GM19025 (cell line): ENCODE measurements at regions not wholly inside any gene's neighbourhood (a gene's known extent, or its start where the extent isn't known, plus 50 kb on each side); places are given as distances from the start of the nearest gene placed in this dataset.

Source experiments
- ATAC-seq: cut with Tn5 transposase; IDR thresholded peaks from one replicate; pipeline ENCODE4 v1.9.1; 2021; ENCODE audit warnings: mild to moderate bottlenecking, low read depth, moderate library complexity; ENCODE audit not compliant: unreplicated experiment

GRCh38 chr22:49129736-49130135, 697.9 kb downstream of the BRD1 start:
- ATAC-seq = no peak

DNA sequence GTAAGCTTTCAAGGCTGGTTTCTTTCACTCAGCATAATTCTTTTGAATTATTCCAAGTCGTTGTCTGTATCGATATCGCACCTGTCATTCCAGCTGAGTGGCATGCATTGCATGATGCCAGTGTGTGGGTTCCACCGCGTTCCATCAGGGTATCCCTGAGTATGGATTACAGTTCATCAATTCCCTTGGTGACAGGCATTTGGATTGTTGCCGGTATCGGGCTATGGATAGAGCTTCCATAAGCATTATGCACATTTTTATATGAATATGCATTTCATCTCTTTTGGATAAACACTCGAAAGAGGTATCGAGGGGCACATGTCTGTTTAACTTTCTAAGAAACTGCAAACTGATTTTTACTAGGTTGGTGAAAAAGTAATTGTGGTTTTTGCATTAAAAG, 698.8 kb downstream of the BRD1 start:
- no peak for ATAC-seq

- no peak for ATAC-seq
Measured at GRCh38 chr22:49124608-49125007, 703.1 kb downstream of the BRD1 start.

GRCh38 chr22:49123621-49124192, 704.0 kb downstream of the BRD1 start:
- no peak for ATAC-seq

GRCh38 chr22:49119551-49119952, 708.1 kb downstream of the BRD1 start:
- no peak for ATAC-seq

- ATAC-seq = no peak
Measured at GRCh38 chr22:49118065-49118464, 709.6 kb downstream of the BRD1 start.

DNA sequence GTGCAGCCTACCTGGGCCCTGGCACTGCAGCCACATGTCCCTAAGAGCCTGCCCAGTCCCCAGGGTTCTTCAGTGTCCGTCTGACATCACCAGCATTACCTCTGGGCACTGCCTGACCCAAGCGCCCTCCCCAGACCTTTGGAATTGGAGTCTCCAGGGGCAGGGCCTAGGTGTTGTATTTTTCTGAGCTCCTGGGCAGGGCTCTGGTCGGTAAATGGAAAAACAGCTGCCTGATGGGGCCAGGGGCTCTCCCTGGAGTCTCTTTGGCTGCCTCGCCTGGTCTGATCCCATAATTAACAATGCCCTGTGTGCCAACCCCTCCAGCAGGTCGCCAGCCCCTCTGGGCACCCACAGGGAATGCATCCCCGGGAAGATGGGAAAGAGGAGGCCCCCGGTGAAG, 710.2 kb downstream of the BRD1 start:
- ATAC-seq = no peak

DNA sequence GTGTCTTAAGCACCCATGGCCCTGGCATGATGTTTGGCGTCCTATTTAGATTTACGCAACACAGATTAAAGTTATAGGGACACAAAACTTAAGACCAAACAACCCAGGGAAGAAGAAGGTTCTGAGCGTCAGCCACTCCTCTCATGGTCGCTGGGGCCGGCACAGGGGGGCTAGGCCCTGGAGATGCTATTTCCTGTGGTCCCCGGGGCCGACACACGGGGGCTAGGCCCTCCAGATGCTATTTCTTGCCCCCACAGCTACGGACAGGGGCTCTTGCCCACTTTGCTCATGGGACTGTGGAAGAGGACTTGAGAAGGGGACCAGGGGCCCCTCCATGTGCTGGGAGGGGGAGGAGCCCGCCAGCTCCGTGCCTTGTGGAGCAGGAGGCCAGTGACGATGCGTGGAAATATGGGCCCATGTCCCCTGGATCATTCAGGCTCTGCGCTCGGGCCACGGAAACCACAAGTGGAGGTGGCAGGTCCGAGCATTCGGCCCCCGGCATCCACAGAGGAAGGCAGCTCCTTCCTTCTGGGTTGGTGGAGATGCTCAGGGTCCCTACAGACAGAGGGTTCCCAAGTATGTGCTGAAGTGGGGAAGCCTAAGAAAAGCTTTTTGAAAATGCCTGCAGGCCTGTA, 711.1 kb downstream of the BRD1 start:
- no peak for ATAC-seq

GRCh38 chr22:49116021-49116420, 711.7 kb downstream of the BRD1 start:
- no peak for ATAC-seq

GRCh38 chr22:49115197-49115596, 712.5 kb downstream of the BRD1 start:
- no peak for ATAC-seq

DNA sequence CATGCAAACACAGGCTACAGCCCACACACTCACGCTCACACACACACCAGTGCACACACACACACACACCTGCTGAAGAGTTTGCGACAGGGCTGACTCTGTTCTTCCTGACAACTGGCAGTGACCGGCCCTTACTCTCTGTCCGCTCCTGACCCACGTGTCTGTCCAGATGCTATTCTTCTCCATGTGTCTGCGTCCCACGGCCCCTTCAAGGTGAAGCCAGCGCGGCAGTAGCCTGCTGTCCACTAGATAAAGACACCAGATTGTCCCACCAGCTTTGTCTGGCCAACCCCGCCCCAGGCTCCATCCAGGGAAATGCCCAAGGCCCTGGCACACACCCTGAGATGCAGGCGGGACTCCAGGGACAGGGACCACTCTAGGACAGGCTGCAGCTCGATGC, 713.9 kb downstream of the BRD1 start:
- no peak for ATAC-seq

DNA sequence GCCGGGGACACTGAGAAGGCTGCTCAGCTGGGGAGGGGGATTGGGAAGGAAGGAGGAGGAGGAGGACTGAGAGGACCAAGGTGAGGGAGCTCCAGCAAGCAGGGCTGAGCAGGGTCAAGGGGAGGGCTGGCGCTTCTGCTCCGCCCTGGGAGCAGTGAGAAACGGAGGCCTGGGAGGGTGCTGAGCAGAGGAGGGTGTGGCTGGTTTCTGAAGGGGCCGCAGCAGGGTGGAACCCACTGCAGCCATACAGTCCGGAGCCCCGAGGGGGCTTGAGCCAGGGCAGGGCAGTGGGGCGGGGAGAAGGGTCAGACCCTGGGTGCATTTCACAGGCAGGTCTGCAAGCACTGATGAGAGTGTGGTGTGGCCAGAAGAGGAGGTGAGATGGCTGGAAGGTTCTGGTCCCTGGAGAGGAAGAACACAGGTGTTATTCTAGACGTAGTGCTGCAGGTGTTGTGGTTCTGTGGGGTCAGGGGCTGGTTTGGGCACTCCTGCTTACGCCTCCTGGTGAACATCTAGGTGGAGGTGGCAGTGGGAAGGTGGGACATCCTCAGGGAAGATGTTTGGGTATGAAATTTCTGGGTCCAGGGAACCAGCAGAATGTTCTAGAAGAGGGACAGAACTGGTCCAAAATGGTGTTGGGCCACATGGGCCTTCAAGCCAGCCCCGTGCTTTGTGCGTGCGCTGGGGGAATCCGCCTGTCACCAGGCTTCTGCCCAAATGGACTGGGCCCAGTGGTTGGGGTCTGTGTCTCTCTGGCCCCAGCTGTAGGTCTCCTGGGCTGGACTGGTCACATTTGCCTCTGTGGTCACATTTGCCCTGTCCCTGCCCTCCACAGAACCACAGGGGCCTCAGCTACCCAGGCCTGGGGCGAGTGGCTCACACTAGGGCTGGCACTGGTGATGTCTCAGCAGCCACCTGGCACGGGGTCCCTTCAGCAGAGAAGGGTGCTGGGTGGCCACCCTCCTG, 714.7 kb downstream of the BRD1 start:
- ATAC-seq = no peak

GRCh38 chr22:49112176-49112575, 715.5 kb downstream of the BRD1 start:
- no peak for ATAC-seq

GRCh38 chr22:49111085-49111484, 716.6 kb downstream of the BRD1 start:
- no peak for ATAC-seq

GRCh38 chr22:49108636-49109315, 718.9 kb downstream of the BRD1 start:
- no peak for ATAC-seq

GRCh38 chr22:49107961-49108530, 719.6 kb downstream of the BRD1 start:
- ATAC-seq = no peak

- ATAC-seq = no peak
Measured at GRCh38 chr22:49107561-49107960, 720.1 kb downstream of the BRD1 start.

GRCh38 chr22:49106842-49107152, 720.9 kb downstream of the BRD1 start:
- no peak for ATAC-seq

- no peak for ATAC-seq
Measured at GRCh38 chr22:49106096-49106841, 721.4 kb downstream of the BRD1 start.

- no peak for ATAC-seq
Measured at GRCh38 chr22:49104434-49104833, 723.2 kb downstream of the BRD1 start.
